HepG2 (cell line): ENCODE measurements at regions not wholly inside any gene's neighbourhood (a gene's known extent, or its start where the extent isn't known, plus 50 kb on each side); places are given as distances from the start of the nearest gene placed in this dataset.

ENCODE experiments used
- ATAC-seq: fragments of 200-7000 bp; cut with Tn5 transposase; 3 replicates; pipeline ENCODE4 v1.9.1; 2020; ENCODE audit warnings: mild to moderate bottlenecking, moderate library complexity
- BruUV-seq: library from RNA; stranded (reverse); fragments of 400-500 nt; replicated peaks from 2 replicates; lab custom pipeline; 2021; lab: Mats Ljungman, UMichigan
- CTCF ChIA-PET: fragments of 300-600 bp; formaldehyde crosslinking; extraction: SDS; loops from one replicate; lab custom pipeline; 2021; ENCODE audit warnings: low total read pairs, inconsistent platforms, low intra/inter-chr PET ratio; lab: Yijun Ruan, JAX
- POLR2A ChIA-PET: fragments of 350-600 bp; sonication (Branson Sonifier 250); formaldehyde crosslinking; loops from one replicate; lab custom pipeline; 2020; ENCODE audit warnings: antibody characterized with exemption, inconsistent platforms; lab: Yijun Ruan, JAX
- DNase-seq: peaks from one replicate; pipeline ENCODE4 v3.0.0-alpha.2; 2015; ENCODE audit warnings: low spot score
- FAIRE-seq: peaks from 3 replicates; lab custom pipeline; 2011; peaks lifted over from hg19 to GRCh38; lab: Jason Lieb, UNC
- H2AFZ ChIP-seq: one replicate; pipeline ENCODE4 v1.6.1; 2011; ENCODE audit warnings: low read length, inconsistent platforms
- H3K27ac ChIP-seq: fragments of 300-600 bp; 3 replicates; pipeline ENCODE4 v1.8.0; 2011; ENCODE audit warnings: mixed run types, mild to moderate bottlenecking, mixed read lengths, low read length, inconsistent platforms; ENCODE audit not compliant: insufficient read depth; ENCODE audit errors: extremely low read length
- H3K27me3 ChIP-seq, 2 experiments: fragments of 200-600 bp in 1 of 2; 2 replicates in 1 of 2; 3 replicates in 1 of 2; pipeline versions ENCODE4 v1.6.0 to v1.8.0; 2011; ENCODE audit warnings: low read length in 2 of 2, mild to moderate bottlenecking in 2 of 2, moderate library complexity in 2 of 2, inconsistent platforms in 1 of 2; ENCODE audit not compliant: insufficient read depth in 2 of 2, control insufficient read depth in 1 of 2
- H3K36me3 ChIP-seq, 2 experiments: fragments of 200-600 bp in 1 of 2; replicated peaks in 1 of 2; 2 replicates in 1 of 2; 3 replicates in 1 of 2; pipeline versions ENCODE4 v1.5.1 to v1.8.0; 2011; ENCODE audit warnings: low read length in 2 of 2, inconsistent platforms in 1 of 2; ENCODE audit not compliant: insufficient read depth in 2 of 2, control insufficient read depth in 1 of 2
- H3K4me1 ChIP-seq: 2 replicates; pipeline ENCODE4 v1.5.1; 2012; ENCODE audit warnings: low read length, inconsistent platforms; ENCODE audit not compliant: insufficient read depth
- H3K4me2 ChIP-seq: 2 replicates; pipeline ENCODE4 v1.6.0; 2011; ENCODE audit warnings: low read depth, low read length, inconsistent platforms
- H3K4me3 ChIP-seq, 3 experiments: fragments of 200-600 bp in 1 of 3; sonication (generic), shearing (Covaris generic) in 1 of 3; replicated peaks in 1 of 3; 2 replicates each; pipeline ENCODE4 v1.5.1; 2011 to 2016; ENCODE audit warnings: low read length in 3 of 3, inconsistent platforms in 2 of 3, low read depth in 2 of 3, mild to moderate bottlenecking in 2 of 3, control low read depth in 1 of 3, mixed read lengths in 1 of 3; ENCODE audit not compliant: insufficient read depth in 1 of 3
- H3K79me2 ChIP-seq: one replicate; pipeline ENCODE4 v1.6.1; 2011; ENCODE audit warnings: low read length, inconsistent platforms; ENCODE audit not compliant: insufficient read depth
- H3K9ac ChIP-seq: 2 replicates; pipeline ENCODE4 v1.6.0; 2011; ENCODE audit warnings: mild to moderate bottlenecking, low read depth, low read length, inconsistent platforms; ENCODE audit not compliant: insufficient read depth
- H3K9me3 ChIP-seq: 2 replicates; pipeline ENCODE4 v1.5.1; 2012; ENCODE audit warnings: mild to moderate bottlenecking, low read length
- H4K20me1 ChIP-seq: 2 replicates; pipeline ENCODE4 v1.6.0; 2011; ENCODE audit warnings: inconsistent platforms, mild to moderate bottlenecking, low read length, moderate library complexity; ENCODE audit not compliant: insufficient read depth
- MEIS2 ChIP-seq: sonication (generic); formaldehyde crosslinking; IDR thresholded peaks from 2 replicates; pipeline ENCODE4 v1.9.0; 2021; ENCODE audit warnings: mild to moderate bottlenecking, missing genetic modification reagents
- MTA1 ChIP-seq: sonication (generic); formaldehyde crosslinking; IDR thresholded peaks from 2 replicates; pipeline ENCODE4 v1.4.0; 2020; ENCODE audit warnings: missing genetic modification reagents, mild to moderate bottlenecking, borderline replicate concordance
- NR2F1 ChIP-seq, 2 experiments: fragments of 450-650 bp in 1 of 2; formaldehyde crosslinking in 1 of 2; IDR thresholded peaks; 2 replicates each; pipeline versions ENCODE4 v1.5.0 to v1.6.1; 2016 to 2020; ENCODE audit warnings: mild to moderate bottlenecking in 1 of 2, missing compliant biosample characterization in 1 of 2, missing genetic modification reagents in 1 of 2, moderate library complexity in 1 of 2
- PHF20 ChIP-seq: sonication (generic); formaldehyde crosslinking; IDR thresholded peaks from 2 replicates; pipeline ENCODE4 v1.5.0; 2020; ENCODE audit warnings: mild to moderate bottlenecking, missing genetic modification reagents
- RARA ChIP-seq: IDR thresholded peaks from 2 replicates; pipeline ENCODE4 v1.6.1; 2016; ENCODE audit warnings: missing genetic modification reagents, missing compliant biosample characterization
- RXRA ChIP-seq: sonication (generic); formaldehyde crosslinking; IDR thresholded peaks from 2 replicates; pipeline ENCODE4 v1.5.1; 2020; ENCODE audit warnings: missing genetic modification reagents
- SP1 ChIP-seq, 2 experiments: fragments of 450-650 bp in 1 of 2; sonication (generic) in 1 of 2; formaldehyde crosslinking in 1 of 2; IDR thresholded peaks; 2 replicates each; pipeline versions ENCODE4 v1.4.0 to v1.6.1; 2016 to 2020; ENCODE audit warnings: missing genetic modification reagents in 1 of 2
- SRF ChIP-seq: IDR thresholded peaks from 2 replicates; pipeline ENCODE4 v1.6.1; 2011; ENCODE audit warnings: mild to moderate bottlenecking, low read depth, low read length, moderate library complexity
- SRSF4 ChIP-seq: fragments of 200-400 bp; formaldehyde crosslinking; IDR thresholded peaks from one replicate; pipeline ENCODE4 v1.6.1; 2018; ENCODE audit warnings: mild to moderate bottlenecking, low read depth, low read length, moderate library complexity; ENCODE audit not compliant: poor library complexity, severe bottlenecking
- ZFP36L2 ChIP-seq: sonication (generic); formaldehyde crosslinking; IDR thresholded peaks from 2 replicates; pipeline ENCODE4 v1.4.0; 2020; ENCODE audit warnings: missing genetic modification reagents
- ZFP41 ChIP-seq: sonication (generic); formaldehyde crosslinking; IDR thresholded peaks from 2 replicates; pipeline ENCODE4 v1.4.0; 2020; ENCODE audit warnings: mild to moderate bottlenecking, missing genetic modification reagents, borderline replicate concordance
- ZNF3 ChIP-seq: IDR thresholded peaks from 2 replicates; pipeline ENCODE4 v1.7.0; 2017; ENCODE audit warnings: inconsistent platforms
- ZNF343 ChIP-seq: sonication (generic); formaldehyde crosslinking; IDR thresholded peaks from 2 replicates; pipeline ENCODE4 v1.4.0; 2020; ENCODE audit warnings: mild to moderate bottlenecking, missing genetic modification reagents
- ZNF660 ChIP-seq: sonication (generic); formaldehyde crosslinking; IDR thresholded peaks from 2 replicates; pipeline ENCODE4 v1.5.1; 2020; ENCODE audit warnings: mild to moderate bottlenecking, low read depth, missing genetic modification reagents, borderline replicate concordance
- ZNF768 ChIP-seq: sonication (generic); formaldehyde crosslinking; IDR thresholded peaks from 2 replicates; pipeline ENCODE4 v1.4.0; 2020; ENCODE audit warnings: missing genetic modification reagents
- WGBS: methylation state at CpG from one replicate; pipeline ENCODE4 v1.1.6; 2017; ENCODE audit warnings: low lambda C conversion rate; 5-methylcytosine and 5-hydroxymethylcytosine counted together
- in situ Hi-C: cut with HindIII; loops from 2 replicates; pipeline ENCODE4 v1.10.0; 2017; ENCODE audit warnings: low pct_unique_long_range_greater_than_20kb; ENCODE audit not compliant: extremely low pct_ligation_motif_present
- intact Hi-C: fragments of 100-400 bp; cut with micrococcal nuclease; formaldehyde crosslinking; loops from one replicate; pipeline ENCODE4 v1.10.0; 2022; ENCODE audit not compliant: unreplicated experiment
- TF ChIP-seq, protein P1 (sequence below): sonication (generic); formaldehyde crosslinking; IDR thresholded peaks from 2 replicates; pipeline ENCODE4 v1.4.0; 2020; ENCODE audit warnings: missing genetic modification reagents
- TF ChIP-seq, protein P2 (sequence below): sonication (generic); formaldehyde crosslinking; IDR thresholded peaks from 2 replicates; pipeline ENCODE4 v1.4.0; 2020; ENCODE audit warnings: mild to moderate bottlenecking, missing genetic modification reagents
- TF ChIP-seq, protein P3 (sequence below), 2 experiments: IDR thresholded peaks; 2 replicates each; pipeline ENCODE4 v1.6.1; 2011 to 2012; ENCODE audit warnings: low read length in 2 of 2, borderline replicate concordance in 1 of 2, low read depth in 1 of 2, mild to moderate bottlenecking in 1 of 2, moderate library complexity in 1 of 2
- TF ChIP-seq, protein P4 (sequence below): sonication (generic); formaldehyde crosslinking; conservative IDR thresholded peaks from 2 replicates; pipeline ENCODE4 v1.8.0; 2022; ENCODE audit warnings: low read depth, missing genetic modification reagents

DNA sequence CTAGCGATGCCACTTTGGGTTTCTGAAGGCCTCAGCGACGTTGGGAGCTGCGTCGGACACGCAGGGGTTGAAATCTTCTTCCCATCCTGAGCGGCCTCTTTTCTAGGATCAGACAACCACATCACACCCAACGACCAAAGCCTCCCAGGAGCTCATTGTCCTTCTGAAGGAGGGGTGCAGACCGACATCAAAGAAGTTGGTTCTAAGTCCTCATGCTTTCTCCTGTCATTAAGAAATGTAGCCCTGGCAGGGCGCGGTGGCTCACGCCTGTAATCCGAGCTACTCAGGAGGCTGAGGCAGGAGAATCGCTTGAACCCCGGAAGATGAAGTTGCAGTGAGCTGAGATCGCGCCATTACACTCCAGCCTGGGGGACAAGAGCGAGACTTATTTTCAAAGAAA, 1681.9 kb downstream of the TP53TG3F start:
- Histone ChIP-seq H3K36me3 (no peaks in the 10 kb centered on the region), H3K27me3 (no peaks in the 10 kb centered on the region), H3K4me3 (no peak overlapping the region), H3K79me2 (no peaks in the 10 kb centered on the region), H3K27ac (no peak overlapping the region), H2AFZ (no peak overlapping the region), H3K4me2 (no peak overlapping the region), H3K4me1 (no peaks in the 10 kb centered on the region), H3K9ac (no peak overlapping the region), H4K20me1 (no peaks in the 10 kb centered on the region), H3K9me3 (peaks cover 91% of the 10 kb centered on the region)
- no peak for DNase-seq
- POLR2A ChIA-PET = no interaction called here
- BruUV-seq = no TSS peak
- intact Hi-C loops = no loop called here
- in situ Hi-C loops = no loop called here
- WGBS = 50% methylated on average over 18 of the region's 18 CpGs
- TF ChIP-seq MTA1 (CRISPR knock-in tag) (no peak), SRSF4 (no peak), NR2F1 (CRISPR knock-in tag; IDR thresholded peaks at IDR 0.05) (no peak), ZFP41 (CRISPR knock-in tag) (no peak), RARA (CRISPR knock-in tag) (no peak), MEIS2 (CRISPR knock-in tag) (no peak), ZNF343 (CRISPR knock-in tag) (no peak), PHF20 (no peak), ZFP36L2 (no peak), ZNF3 (no peak), SP1 (IDR thresholded peaks at IDR 0.05) (no peak), SP1 (CRISPR knock-in tag; IDR thresholded peaks at IDR 0.05) (no peak), RXRA (CRISPR knock-in tag) (no peak), SRF (no peak), ZNF768 (CRISPR knock-in tag) (no peak), ZNF660 (CRISPR knock-in tag) (no peak)
- TF ChIP-seq, protein P1, sequence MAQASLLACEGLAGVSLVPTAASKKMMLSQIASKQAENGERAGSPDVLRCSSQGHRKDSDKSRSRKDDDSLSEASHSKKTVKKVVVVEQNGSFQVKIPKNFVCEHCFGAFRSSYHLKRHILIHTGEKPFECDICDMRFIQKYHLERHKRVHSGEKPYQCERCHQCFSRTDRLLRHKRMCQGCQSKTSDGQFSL (CRISPR knock-in tag) = no peak
- TF ChIP-seq, protein P2, sequence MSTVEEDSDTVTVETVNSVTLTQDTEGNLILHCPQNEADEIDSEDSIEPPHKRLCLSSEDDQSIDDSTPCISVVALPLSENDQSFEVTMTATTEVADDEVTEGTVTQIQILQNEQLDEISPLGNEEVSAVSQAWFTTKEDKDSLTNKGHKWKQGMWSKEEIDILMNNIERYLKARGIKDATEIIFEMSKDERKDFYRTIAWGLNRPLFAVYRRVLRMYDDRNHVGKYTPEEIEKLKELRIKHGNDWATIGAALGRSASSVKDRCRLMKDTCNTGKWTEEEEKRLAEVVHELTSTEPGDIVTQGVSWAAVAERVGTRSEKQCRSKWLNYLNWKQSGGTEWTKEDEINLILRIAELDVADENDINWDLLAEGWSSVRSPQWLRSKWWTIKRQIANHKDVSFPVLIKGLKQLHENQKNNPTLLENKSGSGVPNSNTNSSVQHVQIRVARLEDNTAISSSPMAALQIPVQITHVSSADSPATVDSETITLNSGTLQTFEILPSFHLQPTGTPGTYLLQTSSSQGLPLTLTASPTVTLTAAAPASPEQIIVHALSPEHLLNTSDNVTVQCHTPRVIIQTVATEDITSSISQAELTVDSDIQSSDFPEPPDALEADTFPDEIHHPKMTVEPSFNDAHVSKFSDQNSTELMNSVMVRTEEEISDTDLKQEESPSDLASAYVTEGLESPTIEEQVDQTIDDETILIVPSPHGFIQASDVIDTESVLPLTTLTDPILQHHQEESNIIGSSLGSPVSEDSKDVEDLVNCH (CRISPR knock-in tag) = no peak
- TF ChIP-seq, protein P3, sequence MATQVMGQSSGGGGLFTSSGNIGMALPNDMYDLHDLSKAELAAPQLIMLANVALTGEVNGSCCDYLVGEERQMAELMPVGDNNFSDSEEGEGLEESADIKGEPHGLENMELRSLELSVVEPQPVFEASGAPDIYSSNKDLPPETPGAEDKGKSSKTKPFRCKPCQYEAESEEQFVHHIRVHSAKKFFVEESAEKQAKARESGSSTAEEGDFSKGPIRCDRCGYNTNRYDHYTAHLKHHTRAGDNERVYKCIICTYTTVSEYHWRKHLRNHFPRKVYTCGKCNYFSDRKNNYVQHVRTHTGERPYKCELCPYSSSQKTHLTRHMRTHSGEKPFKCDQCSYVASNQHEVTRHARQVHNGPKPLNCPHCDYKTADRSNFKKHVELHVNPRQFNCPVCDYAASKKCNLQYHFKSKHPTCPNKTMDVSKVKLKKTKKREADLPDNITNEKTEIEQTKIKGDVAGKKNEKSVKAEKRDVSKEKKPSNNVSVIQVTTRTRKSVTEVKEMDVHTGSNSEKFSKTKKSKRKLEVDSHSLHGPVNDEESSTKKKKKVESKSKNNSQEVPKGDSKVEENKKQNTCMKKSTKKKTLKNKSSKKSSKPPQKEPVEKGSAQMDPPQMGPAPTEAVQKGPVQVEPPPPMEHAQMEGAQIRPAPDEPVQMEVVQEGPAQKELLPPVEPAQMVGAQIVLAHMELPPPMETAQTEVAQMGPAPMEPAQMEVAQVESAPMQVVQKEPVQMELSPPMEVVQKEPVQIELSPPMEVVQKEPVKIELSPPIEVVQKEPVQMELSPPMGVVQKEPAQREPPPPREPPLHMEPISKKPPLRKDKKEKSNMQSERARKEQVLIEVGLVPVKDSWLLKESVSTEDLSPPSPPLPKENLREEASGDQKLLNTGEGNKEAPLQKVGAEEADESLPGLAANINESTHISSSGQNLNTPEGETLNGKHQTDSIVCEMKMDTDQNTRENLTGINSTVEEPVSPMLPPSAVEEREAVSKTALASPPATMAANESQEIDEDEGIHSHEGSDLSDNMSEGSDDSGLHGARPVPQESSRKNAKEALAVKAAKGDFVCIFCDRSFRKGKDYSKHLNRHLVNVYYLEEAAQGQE (IDR thresholded peaks at IDR 0.05; ENCODE audit: borderline replicate concordance in 1 of 2, low read depth in 1 of 2, low read length in 2 of 2) = no peak
- TF ChIP-seq, protein P4, sequence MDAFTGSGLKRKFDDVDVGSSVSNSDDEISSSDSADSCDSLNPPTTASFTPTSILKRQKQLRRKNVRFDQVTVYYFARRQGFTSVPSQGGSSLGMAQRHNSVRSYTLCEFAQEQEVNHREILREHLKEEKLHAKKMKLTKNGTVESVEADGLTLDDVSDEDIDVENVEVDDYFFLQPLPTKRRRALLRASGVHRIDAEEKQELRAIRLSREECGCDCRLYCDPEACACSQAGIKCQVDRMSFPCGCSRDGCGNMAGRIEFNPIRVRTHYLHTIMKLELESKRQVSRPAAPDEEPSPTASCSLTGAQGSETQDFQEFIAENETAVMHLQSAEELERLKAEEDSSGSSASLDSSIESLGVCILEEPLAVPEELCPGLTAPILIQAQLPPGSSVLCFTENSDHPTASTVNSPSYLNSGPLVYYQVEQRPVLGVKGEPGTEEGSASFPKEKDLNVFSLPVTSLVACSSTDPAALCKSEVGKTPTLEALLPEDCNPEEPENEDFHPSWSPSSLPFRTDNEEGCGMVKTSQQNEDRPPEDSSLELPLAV (CRISPR knock-in tag) = no peak
- no peak for ATAC-seq
- FAIRE-seq = no peak
- CTCF ChIA-PET = no interaction called here
